ENCODE measurements at regions not wholly inside any gene's neighbourhood (a gene's known extent, or its start where the extent isn't known, plus 50 kb on each side); places are given as distances from the start of the nearest gene placed in this dataset.

DNA sequence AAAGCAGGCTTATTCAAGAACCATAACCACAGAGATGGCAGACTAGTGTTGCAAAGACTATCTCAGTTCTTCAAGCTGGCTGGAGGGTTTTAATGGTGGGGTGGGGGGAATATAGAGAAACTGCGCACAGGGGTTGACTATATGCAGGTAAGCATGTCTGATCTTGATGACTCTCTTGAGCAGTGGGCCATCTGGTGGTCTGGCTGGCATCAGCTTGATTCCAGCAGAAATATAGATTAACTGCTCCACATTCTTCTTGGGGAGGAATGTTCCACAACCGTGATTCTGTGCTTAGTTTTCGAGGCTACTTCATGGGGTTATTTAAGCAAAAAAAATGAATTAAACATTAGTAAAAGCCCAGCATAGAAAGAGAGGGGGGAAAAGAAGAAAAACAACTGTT lies 158.8 kb upstream of the PGR start:
- TF ChIP-seq, protein P1, sequence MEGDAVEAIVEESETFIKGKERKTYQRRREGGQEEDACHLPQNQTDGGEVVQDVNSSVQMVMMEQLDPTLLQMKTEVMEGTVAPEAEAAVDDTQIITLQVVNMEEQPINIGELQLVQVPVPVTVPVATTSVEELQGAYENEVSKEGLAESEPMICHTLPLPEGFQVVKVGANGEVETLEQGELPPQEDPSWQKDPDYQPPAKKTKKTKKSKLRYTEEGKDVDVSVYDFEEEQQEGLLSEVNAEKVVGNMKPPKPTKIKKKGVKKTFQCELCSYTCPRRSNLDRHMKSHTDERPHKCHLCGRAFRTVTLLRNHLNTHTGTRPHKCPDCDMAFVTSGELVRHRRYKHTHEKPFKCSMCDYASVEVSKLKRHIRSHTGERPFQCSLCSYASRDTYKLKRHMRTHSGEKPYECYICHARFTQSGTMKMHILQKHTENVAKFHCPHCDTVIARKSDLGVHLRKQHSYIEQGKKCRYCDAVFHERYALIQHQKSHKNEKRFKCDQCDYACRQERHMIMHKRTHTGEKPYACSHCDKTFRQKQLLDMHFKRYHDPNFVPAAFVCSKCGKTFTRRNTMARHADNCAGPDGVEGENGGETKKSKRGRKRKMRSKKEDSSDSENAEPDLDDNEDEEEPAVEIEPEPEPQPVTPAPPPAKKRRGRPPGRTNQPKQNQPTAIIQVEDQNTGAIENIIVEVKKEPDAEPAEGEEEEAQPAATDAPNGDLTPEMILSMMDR (conservative IDR thresholded peaks at IDR 0.05; ENCODE audit: low read depth), result no peak
- no peak for DNase-seq (ENCODE audit: low spot score)
- H3K27ac ChIP-seq, result no peak overlapping the region
- ChIA-PET POLR2A (ENCODE audit: low non-redundant PET) (no interaction called here), CTCF (no interaction called here)

DNA sequence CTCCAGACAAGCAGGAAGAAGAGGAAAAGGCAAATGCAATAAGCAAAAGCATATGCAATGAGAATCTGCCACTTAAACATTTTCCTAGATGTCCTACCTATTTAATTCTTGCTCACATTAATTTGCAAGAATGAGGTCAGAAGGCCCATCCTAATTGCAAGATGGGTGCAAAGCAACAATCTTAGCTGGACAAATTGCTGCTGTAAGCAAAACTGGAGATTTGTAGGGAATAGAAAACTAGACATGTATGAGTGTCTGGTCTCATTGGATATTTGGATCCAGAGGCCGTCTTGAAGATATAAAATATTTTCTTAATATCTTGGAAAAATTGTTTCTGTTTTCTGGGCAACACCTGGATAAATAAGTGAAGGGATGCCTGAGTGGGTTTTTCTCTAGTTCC lies 150.1 kb upstream of the PGR start:
- ChIA-PET POLR2A (ENCODE audit: low non-redundant PET) (no interaction called here), CTCF (no interaction called here)

DNA sequence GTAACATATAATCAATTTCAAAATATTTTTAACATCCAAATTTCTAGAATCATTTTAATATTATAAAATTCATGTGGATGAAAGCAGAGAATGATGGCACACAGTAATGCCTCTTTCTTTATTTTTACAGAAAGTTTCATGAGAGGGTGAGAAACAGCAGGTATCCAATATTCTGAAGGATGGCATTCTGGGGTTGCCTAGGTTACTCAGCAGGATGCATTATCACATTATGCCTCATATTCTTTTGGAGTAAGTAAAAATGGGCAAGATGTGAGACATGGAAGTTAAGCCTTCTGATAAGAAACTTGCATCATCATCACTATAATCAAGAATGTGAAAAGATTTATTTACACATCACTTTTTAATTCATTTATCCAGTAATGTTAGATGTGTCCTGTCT lies 148.7 kb upstream of the PGR start:
- no peak overlapping the region for H3K27ac ChIP-seq
- ChIA-PET CTCF (no interaction called here), POLR2A (ENCODE audit: low non-redundant PET) (no interaction called here)
- TF ChIP-seq, protein P1 (conservative IDR thresholded peaks at IDR 0.05; ENCODE audit: low read depth), result no peak
- no peak for DNase-seq (ENCODE audit: low spot score)

More for the DNA sequence above, 150.1 kb upstream of the PGR start:
- no peak overlapping the region for H3K27ac ChIP-seq
- no peak for DNase-seq (ENCODE audit: low spot score)
- TF ChIP-seq, protein P1 (conservative IDR thresholded peaks at IDR 0.05; ENCODE audit: low read depth), result no peak

DNA sequence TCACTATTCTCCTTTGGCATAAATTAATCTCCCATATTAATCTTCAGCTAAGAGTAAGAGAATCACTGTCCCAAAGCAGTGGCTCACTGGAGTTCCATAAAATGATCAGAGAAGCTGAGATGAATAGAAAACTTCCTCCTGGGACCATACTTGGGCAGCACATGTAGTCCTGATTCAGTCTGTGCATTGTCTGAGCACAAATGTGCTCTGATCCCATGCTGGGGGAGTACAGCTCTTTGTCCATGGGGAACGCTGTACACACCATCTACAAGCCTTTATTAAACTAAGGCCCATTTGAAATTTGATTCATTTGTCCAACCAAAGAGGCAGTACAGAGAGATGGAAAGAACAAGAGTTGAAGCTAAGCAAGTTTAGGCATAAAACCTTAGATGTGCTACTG lies 147.4 kb upstream of the PGR start:
- POLR2A ChIA-PET (ENCODE audit: low non-redundant PET), result no interaction called here
- CTCF ChIA-PET, result no interaction called here
- no peak for DNase-seq (ENCODE audit: low spot score)
- H3K27ac ChIP-seq, result no peak overlapping the region
- TF ChIP-seq, protein P1 (conservative IDR thresholded peaks at IDR 0.05; ENCODE audit: low read depth), result no peak

DNA sequence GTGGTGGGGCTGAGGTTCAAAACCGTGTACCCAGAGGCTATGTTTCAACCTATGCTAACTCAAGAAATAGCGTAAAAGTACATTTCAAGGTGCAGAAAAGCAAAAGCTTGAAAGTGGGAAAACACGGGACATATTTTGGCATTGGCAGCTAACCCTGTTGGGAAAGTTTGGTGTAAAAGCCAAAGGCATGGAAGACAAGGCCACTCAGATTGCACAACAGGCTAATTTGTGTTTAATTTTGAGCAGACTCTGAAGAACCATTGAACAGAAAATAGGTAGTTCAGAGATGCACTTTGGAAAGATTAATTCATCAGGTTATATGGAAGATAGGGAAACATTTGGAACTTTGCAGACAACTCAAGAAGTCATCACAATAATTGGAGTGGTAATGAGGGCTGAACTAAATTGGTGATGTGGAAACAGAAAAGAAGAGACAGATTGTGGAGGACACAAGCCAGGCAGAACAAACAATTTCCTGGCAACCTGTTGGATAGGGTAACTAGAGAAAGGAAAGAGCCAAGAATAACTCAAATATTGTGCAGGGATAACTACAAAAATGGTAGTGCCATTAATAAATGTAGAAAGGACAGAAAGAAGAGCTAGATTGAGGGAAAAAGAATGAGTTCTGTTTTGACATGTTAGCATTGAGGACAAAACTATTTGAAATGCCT lies 140.5 kb upstream of the PGR start:
- TF ChIP-seq, protein P1 (conservative IDR thresholded peaks at IDR 0.05; ENCODE audit: low read depth), result no peak
- DNase-seq (ENCODE audit: low spot score), result no peak
- no peak overlapping the region for H3K27ac ChIP-seq
- POLR2A ChIA-PET (ENCODE audit: low non-redundant PET), result no interaction called here
- CTCF ChIA-PET, result interaction anchor here (0.6 kb wide), 1 partner anchor 1377 kb away, joined by 3 read pairs; no protein-coding TSS in a partner anchor

DNA sequence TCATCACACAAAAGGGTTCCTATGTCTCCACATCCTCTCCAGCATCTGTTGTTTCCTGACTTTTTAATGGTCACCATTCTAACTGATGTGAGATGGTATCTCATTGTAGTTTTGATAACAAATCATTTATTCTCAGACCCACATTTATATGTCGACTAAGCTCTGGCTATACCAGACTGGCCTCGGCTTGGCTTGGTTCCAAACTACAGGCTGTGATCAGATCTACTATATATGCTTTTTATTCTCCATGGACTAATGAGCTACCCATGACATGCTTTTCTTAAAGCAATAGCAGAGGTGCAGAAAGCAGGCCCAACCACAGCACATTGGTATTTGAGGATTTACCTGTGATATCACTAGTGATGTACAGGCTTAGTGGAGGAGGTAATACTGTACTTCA lies 139.8 kb upstream of the PGR start:
- ChIA-PET POLR2A (ENCODE audit: low non-redundant PET) (no interaction called here), CTCF (interaction anchor here (0.6 kb wide), 1 partner anchor 1378 kb away, joined by 3 read pairs; no protein-coding TSS in a partner anchor)
- no peak for DNase-seq (ENCODE audit: low spot score)
- TF ChIP-seq, protein P1 (conservative IDR thresholded peaks at IDR 0.05; ENCODE audit: low read depth), result no peak
- no peak overlapping the region for H3K27ac ChIP-seq
